GM18858 (cell line): ENCODE measurements at regions not wholly inside any gene's neighbourhood (a gene's known extent, or its start where the extent isn't known, plus 50 kb on each side); places are given as distances from the start of the nearest gene placed in this dataset.
"Not testable (repeated sequence)": the region's sequence is repeated elsewhere in the genome, so short reads cannot be mapped to it uniquely, and the experiment has no call there.

Experiments used
- ATAC-seq: cut with Tn5 transposase; IDR thresholded peaks from one replicate; pipeline ENCODE4 v1.9.1; 2021; ENCODE audit not compliant: unreplicated experiment

DNA sequence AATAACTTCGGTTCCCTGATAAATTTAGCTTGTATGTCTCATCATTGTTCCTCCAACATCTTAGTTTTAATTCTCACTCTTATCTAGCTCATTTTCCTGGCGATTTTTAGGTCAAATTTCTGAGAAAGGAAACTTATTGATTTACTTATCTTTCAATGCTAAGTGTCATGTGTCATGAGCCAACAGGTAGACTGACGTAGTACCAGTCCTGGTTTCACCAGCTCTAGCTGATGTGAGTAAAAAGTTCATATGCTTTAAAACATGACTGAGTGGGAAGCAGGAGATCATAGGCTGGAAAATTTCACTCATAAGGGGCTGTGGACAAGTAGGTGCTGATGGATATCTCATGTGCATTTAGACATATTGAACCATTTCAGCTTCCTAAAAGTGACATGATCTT is 441.7 kb upstream of the NR3C2 start:
- ATAC-seq = no peak

DNA sequence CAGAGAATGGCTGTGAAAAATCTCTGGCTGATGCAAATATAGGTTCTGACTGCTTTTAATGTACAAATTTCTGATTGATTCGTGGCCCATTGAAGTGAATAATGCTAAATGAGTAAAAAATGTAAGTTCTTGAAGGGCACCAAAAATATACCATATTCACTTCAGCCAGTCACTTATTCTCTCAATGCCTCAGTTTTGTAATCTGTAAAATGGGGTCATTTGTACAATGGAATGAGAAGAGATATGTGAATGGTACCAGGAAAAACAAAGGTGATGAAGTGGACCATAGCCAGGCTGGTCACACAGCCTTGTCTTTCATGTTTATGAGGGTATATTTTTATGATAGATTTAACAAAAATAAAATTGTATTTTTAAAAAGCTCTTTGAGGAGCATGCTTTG is 441.2 kb upstream of the NR3C2 start:
- ATAC-seq = no peak

DNA sequence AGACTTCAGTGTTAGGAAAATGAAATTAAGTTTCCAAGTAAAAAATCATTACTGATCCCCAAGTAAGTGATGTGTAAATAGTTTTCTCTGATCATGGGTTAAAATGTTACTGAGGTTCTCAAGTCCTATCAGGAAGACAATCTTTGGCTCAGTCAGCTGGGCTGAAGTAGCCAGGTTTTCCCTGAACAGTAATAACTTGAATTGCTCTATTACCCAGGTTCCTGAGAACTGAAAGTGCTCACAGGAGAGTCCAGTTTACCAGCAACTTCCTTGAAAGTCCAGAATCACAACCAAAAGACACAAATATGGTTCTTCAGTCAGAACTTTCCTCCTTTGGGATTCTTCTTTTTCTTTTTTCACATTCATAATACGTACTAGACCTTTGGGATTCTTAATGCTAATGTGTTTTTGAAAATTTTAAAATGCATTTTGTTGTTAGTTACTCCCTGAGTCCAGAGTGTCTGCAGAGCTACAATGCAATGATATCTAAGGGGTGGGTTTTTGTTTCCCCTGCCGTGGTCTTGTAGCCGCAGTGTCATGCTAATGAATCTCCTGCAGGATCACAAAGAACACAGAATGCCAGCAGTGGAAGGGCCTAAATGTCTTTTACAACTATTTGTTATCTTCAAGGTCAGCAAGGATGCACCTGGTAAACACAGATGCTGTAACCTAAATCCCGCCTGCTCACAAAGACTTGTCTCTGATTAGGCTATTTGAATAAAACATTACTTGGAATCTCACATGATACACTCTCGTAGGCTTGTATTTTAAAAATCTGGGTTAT is 439.8 kb upstream of the NR3C2 start:
- ATAC-seq = no peak

DNA sequence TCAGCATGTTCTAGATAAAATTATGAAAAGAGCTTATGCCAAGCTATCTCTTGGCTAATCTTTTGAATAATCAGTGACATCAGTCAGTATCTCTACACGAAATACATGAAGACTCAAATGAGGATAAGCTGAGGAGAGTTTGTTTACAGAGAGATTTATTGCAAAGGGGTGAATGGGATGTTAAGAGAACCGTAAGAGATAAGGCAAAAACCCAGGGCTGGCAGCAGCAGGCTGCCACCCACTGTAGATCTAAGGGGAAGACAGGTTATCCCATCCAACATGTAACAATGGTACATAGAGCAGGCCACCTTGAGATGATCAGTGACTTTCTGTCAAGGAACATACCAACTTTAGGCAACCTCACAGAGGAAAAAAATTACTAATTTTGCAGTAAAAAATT is 432.1 kb upstream of the NR3C2 start:
- no peak for ATAC-seq

GRCh38 chr4:148868191-148868590 is 426.0 kb upstream of the NR3C2 start:
- ATAC-seq = no peak

GRCh38 chr4:148866666-148867065 is 424.5 kb upstream of the NR3C2 start:
- no peak for ATAC-seq

DNA sequence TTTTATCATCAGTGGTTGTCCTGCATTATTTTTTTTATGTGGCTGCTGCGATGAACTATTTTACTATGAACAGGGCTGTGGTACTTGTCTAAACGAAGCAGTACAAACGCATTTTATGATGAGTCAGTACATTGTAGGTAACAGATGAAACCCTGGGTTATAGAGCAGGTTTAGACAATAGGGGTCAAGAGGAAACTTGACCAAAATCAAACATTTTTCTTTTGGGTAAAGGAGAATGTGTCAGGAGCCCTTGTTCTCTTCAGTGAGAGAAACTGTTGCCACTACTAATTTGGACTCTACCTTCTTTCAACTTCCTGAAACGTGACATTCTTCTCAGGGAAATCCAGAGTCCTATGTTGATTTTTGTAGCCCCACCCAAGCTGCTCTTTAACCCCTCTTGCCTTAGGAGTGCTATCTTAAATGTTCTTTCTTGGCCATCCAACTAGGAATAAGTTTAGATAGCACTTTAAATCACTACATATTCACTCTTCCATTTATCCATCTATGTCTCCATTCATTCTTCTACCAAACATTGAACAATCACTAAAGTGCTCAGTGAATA is 415.8 kb upstream of the NR3C2 start:
- no peak for ATAC-seq

DNA sequence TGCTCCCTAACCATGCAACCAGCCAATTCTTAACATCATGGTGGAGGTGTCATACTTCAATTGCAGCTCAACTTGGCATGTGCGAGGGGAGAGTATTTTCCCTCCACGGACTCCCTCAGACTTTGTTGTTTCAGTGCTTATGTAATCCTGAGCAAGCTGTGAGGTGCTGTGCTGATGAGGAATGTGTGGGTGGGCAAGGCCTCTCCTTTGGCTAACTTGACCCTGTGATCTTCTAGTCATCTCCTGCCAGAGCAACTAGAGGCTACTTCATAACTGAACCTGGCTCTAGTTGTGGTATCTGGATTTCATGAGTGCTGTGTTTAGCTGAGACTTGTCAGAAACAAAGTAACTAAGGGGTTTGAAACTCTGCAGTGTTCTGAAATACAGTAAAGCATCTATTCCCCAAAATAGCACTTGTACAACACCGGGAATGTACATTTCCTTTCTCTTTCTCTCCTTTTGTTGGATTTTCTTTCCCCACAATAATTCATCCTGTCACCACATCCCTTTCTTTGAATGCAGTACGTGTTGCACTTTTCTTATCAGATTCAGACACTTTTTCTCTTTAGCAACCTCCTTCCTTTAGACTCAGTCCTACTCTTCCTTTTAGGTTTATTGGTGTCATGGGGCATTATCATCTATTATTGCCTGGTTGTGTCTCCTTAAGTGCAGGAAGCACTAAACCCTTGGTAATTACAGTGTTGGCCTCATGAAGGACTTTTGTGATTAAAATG is 415.2 kb upstream of the NR3C2 start:
- no peak for ATAC-seq

DNA sequence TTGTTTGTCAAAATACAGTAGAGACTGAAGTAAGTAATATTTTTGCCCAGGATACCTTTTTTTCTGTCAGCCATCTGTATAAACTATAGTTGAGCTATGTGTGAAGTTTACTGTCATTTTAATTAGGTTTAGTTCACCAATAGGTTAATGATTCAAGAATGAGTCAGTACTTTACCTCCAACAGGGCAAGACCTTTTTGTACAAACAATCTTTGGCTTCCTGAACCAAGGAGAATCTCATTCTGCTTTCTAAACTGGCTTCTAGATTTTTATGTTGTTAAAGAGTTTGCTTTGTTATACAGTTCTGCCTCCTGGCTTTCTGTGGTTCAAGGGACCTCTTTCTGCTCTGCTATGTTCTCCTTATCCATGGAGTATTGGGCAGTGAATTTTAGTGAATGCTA is 412.0 kb upstream of the NR3C2 start:
- no peak for ATAC-seq

- ATAC-seq = no peak
These were observed 410.0 kb upstream of the NR3C2 start for GRCh38 chr4:148852092-148852699.

GRCh38 chr4:148850257-148850995 is 408.2 kb upstream of the NR3C2 start:
- ATAC-seq = no peak

DNA sequence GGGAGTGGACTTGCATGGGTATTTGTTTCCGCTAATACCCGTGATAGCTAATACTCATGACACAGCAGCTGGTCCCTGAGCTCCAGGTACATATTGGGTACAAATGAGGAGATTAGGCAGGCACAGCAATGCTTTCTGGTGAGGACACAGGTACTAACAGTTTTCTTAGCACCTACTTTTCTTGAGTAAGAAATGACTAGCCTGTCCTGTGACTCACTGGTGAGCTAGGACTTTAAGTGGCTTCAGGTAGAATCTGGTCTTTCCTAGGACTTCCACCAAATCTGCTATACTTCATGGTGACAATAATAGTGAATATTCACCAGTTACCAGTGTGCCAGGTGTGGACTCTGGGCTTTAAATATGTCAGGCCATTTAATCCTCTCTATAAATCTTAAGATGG is 407.4 kb upstream of the NR3C2 start:
- ATAC-seq = no peak

DNA sequence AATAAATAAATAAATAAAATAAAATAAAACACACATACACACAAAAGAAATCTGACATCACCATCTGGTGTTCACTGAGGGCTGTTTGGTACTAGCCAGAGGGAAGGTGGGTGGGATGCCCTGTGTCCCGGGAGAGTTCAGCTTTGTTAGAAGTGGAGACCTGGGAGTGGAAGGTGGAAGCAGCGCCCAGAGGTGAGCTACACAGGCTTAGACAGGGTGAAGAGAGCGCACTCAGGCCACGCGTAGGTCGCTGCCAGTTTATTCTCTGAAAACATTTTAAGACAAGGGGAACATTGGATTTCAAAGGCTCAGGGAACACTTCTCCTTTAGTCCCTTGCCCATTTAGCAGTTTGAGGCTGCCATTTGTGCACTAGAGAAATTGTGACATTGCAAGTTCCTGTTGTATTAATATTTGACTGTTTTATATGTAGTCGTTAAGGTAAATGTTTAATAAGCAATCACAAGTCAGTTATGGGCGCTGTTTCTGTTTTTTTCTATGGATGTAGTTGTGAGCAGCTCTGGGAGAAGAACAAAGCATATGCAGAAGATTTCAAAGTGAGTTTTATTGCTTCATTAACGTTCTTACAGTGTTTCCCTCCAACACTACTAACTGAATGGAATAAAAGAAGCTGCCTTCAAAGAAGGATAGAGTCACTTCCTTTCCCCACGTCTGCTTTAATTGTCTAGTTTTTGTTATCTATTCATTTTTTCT is 405.5 kb upstream of the NR3C2 start:
- ATAC-seq = no peak

GRCh38 chr4:148845609-148846008 is 403.4 kb upstream of the NR3C2 start:
- no peak for ATAC-seq

- no peak for ATAC-seq
These were observed 401.4 kb upstream of the NR3C2 start for GRCh38 chr4:148843625-148844024.

GRCh38 chr4:148842843-148843242 is 400.6 kb upstream of the NR3C2 start:
- ATAC-seq = no peak

DNA sequence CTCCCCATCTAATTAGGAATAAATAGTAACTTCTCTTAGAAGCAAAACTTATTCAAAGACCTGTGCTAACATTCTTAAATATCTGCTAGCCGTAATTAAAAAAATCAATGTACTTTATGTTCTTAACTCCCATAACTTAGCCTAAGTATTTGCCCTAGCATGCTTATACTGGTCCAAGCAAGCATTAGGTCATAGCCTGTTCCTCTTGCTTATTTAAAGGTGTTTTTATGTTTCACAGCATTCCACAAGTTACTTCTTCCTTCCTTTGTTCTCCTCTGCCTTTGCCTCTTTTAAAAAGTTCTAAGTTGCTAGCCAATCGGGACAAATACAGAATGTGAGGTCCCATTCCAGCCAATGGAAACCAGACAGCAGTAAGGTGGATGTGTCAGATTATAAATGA is 395.4 kb upstream of the NR3C2 start:
- ATAC-seq = not testable (repeated sequence)

- no peak for ATAC-seq
These were observed 392.8 kb upstream of the NR3C2 start for GRCh38 chr4:148834804-148835631.

DNA sequence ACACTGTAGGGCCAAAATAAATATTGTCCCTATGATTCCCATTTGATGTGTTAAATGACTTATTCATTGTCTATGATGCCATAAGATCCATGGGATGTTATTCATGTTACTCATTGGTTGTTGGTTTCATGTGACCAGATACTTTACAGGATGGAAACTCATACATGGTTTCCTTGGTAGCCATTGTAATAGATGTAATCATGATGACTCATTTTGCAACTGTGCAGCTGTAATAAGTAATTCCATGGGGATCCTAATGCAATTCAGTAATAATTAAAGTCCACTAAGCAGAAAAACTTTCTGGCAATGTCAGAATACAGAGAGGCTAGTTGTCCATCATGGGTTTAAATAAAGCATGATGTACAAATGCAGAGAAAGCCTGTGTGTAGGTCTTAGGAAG is 389.7 kb upstream of the NR3C2 start:
- no peak for ATAC-seq

DNA sequence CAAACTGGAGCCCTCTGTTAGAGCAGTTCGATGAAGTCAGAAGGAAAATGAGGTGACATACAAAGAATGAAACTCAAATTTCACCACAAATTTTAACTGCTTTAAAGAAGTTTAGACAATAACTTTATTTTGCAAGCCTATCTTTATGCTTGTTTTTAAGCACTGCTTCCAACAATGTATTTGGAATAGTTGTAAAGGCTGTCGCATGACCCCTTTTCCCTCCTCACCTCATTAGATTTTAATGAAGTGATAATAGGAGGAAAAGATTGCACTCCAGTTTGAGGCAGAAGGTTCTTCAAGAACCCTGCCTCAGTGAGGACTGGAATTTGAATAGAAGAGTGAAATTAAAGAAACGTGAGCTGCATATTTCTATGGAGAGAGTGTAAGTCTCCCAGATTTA is 386.1 kb upstream of the NR3C2 start:
- no peak for ATAC-seq
